BLaER1 (cell line): ENCODE measurements at regions not wholly inside any gene's neighbourhood (a gene's known extent, or its start where the extent isn't known, plus 50 kb on each side); places are given as distances from the start of the nearest gene placed in this dataset.

Source experiments
- H3K27ac ChIP-seq: shearing (Covaris generic); formaldehyde crosslinking; 2 replicates; pipeline ENCODE4 v1.8.1; 2022
- H3K27me3 ChIP-seq: shearing (Covaris generic); formaldehyde crosslinking; 2 replicates; pipeline ENCODE4 v1.8.1; 2022
- H3K36me3 ChIP-seq: shearing (Covaris generic); formaldehyde crosslinking; 2 replicates; pipeline ENCODE4 v1.8.1; 2022
- H3K4me1 ChIP-seq: shearing (Covaris generic); formaldehyde crosslinking; 2 replicates; pipeline ENCODE4 v1.8.1; 2022
- H3K4me2 ChIP-seq: shearing (Covaris generic); formaldehyde crosslinking; 2 replicates; pipeline ENCODE4 v1.8.1; 2022
- H3K4me3 ChIP-seq: shearing (Covaris generic); formaldehyde crosslinking; 2 replicates; pipeline ENCODE4 v1.8.1; 2022
- H3K9ac ChIP-seq: shearing (Covaris generic); formaldehyde crosslinking; 2 replicates; pipeline ENCODE4 v1.8.1; 2022
- H3K9me3 ChIP-seq: shearing (Covaris generic); formaldehyde crosslinking; 2 replicates; pipeline ENCODE4 v1.8.1; 2022
- H4K20me1 ChIP-seq: shearing (Covaris generic); formaldehyde crosslinking; 2 replicates; pipeline ENCODE4 v1.8.1; 2022
- Cebpa-rat ChIP-seq: shearing (Covaris generic); IDR thresholded peaks from 2 replicates; pipeline ENCODE4 v1.8.1; 2022

DNA sequence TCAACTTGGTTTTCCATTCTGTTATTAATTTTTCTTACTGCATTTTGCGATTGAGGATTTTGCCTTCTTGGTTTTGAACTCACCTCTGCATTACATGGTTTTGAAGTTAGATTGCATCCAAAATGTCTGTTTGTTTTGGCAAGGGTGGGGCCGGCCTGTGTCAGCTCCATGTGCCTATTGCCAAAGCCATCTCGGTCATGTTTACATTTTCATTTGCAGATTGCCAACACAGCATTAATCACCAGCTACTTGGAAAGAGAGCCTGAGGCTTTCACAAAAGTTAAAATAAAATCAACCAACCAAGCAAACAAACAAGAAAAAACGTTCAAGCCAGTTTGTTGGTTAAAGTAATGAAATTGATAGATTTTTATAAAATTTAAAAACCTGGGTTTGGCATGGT is 695.8 kb downstream of the TYW1 start:
- Histone ChIP-seq H3K9ac (no peak overlapping the region), H3K27ac (no peak overlapping the region), H3K4me3 (no peak overlapping the region), H3K4me1 (peaks cover 8% of the 10 kb centered on the region), H3K4me2 (no peak overlapping the region), H3K27me3 (no peaks in the 10 kb centered on the region), H3K9me3 (no peaks in the 10 kb centered on the region), H3K36me3 (no peaks in the 10 kb centered on the region), H4K20me1 (no peaks in the 10 kb centered on the region)
- no peak for TF ChIP-seq Cebpa-rat

DNA sequence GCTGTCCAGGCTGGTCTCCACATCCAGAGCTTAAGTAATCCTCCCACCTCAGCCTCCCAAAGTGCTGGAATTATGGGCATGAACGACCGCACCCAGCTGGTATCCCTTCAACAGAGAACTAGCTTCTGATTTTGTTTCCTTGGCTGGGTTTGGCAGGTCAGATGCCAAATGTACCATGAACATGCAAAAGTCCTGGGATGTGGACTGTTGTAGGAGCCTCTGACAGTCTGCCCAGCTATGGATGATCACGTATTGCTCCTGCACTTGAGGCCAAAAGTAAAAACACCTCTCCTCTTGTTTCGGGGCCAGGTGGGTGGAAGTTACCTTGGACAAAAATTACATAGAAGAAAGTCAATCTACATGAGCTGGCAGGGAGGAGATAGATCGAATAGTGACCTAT is 699.5 kb downstream of the TYW1 start:
- H3K4me1 ChIP-seq, result peaks cover 8% of the 10 kb centered on the region
- H3K27me3 ChIP-seq, result no peaks in the 10 kb centered on the region
- H3K36me3 ChIP-seq, result no peaks in the 10 kb centered on the region
- no peak overlapping the region for H3K4me3 ChIP-seq
- no peak for TF ChIP-seq Cebpa-rat
- no peak overlapping the region for H3K27ac ChIP-seq
- H3K9me3 ChIP-seq, result no peaks in the 10 kb centered on the region
- H3K4me2 ChIP-seq, result no peak overlapping the region
- no peak overlapping the region for H3K9ac ChIP-seq
- H4K20me1 ChIP-seq, result no peaks in the 10 kb centered on the region

DNA sequence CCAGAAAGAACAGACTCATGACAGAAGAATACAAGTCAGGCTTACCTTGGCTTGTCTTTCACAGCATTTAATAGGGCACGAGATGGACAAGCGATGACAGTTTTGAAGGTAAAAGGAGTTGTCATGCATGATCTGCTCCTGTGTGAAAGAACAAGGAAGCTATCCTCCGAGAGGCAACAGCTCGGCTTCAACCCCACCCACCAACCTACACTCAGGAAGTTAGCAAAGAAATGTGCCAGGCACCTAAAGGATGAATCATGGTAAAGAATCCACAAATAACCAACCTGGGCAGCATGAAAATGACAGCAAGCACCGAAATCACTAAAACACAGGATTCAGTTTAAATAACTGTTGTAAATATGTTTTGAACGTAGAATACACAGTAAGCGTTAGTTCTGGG is 700.2 kb downstream of the TYW1 start:
- no peaks in the 10 kb centered on the region for H4K20me1 ChIP-seq
- H3K9ac ChIP-seq, result no peak overlapping the region
- H3K27ac ChIP-seq, result no peak overlapping the region
- H3K4me3 ChIP-seq, result no peak overlapping the region
- no peak overlapping the region for H3K4me2 ChIP-seq
- no peak for TF ChIP-seq Cebpa-rat
- no peaks in the 10 kb centered on the region for H3K36me3 ChIP-seq
- peaks cover 8% of the 10 kb centered on the region for H3K4me1 ChIP-seq
- no peaks in the 10 kb centered on the region for H3K27me3 ChIP-seq
- no peaks in the 10 kb centered on the region for H3K9me3 ChIP-seq

DNA sequence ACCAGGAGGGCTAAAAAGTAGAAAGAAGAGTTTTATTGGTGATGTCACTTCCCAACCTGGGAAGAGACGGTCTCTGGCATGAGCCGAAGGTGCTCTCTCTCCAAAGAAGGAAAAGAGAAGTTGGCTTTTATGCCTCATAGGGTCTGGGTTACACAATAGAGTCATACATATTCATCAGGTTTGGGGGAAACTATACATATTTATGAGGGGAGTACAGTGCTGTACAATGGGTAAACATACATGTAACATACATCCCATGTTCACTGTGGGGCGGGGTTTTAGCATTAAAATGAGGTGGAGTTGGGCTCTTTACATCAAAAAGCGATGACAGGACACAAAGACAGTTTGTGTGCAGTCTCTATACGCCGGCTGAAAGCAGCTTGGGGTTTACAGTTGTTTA is 701.7 kb downstream of the TYW1 start:
- H3K27ac ChIP-seq, result no peak overlapping the region
- H3K9me3 ChIP-seq, result peaks cover 8% of the 10 kb centered on the region
- H3K27me3 ChIP-seq, result no peaks in the 10 kb centered on the region
- TF ChIP-seq Cebpa-rat, result no peak
- H3K36me3 ChIP-seq, result no peaks in the 10 kb centered on the region
- no peak overlapping the region for H3K4me3 ChIP-seq
- no peak overlapping the region for H3K4me2 ChIP-seq
- H3K9ac ChIP-seq, result no peak overlapping the region
- no peaks in the 10 kb centered on the region for H4K20me1 ChIP-seq
- peaks cover 8% of the 10 kb centered on the region for H3K4me1 ChIP-seq

DNA sequence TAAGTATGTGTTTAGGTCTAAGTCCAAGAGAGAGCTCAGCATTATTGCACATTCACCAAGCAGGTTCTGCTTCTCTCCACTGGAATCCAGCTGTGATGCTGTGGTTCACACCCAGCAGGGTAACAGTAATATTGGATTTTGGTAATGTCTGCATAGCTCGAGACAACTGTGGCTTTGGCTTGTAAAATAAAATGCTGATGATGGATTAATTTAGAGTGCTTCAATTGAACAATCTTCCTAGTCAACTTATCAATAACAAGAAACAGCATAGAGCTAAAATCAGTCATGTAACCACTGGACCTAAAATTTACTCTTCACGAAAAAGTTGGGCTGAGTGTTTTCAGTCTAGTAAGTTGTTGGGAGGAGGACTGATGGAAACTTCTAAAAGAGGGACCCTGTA is 709.2 kb downstream of the TYW1 start:
- H3K4me1 ChIP-seq, result no peaks in the 10 kb centered on the region
- no peak for TF ChIP-seq Cebpa-rat
- no peaks in the 10 kb centered on the region for H3K36me3 ChIP-seq
- H3K27me3 ChIP-seq, result no peaks in the 10 kb centered on the region
- H4K20me1 ChIP-seq, result no peaks in the 10 kb centered on the region
- H3K4me3 ChIP-seq, result no peak overlapping the region
- H3K9me3 ChIP-seq, result peaks cover 28% of the 10 kb centered on the region
- H3K4me2 ChIP-seq, result no peak overlapping the region
- no peak overlapping the region for H3K27ac ChIP-seq
- no peak overlapping the region for H3K9ac ChIP-seq

DNA sequence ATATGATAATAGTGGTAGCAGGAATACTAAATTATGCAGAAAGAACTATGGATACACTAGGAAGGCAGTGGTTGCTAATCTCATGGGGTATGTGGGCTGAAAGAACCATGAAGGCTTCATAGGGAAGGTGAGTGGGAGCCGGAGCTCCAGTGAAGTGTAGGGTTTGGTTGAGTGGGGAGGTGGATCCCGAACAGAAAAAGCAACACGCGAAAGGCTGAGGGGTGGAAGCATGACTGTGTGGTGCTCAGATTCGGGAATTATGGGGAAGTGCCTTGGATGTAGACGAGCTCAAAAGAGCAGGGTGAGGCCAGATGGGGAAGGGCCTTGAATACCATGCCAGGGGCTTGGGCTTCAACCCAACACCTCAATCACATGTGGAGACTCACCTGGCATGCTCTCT is 715.1 kb downstream of the TYW1 start:
- no peak overlapping the region for H3K9ac ChIP-seq
- H3K4me3 ChIP-seq, result no peak overlapping the region
- H3K27me3 ChIP-seq, result no peaks in the 10 kb centered on the region
- H3K9me3 ChIP-seq, result peaks cover 9% of the 10 kb centered on the region
- H3K36me3 ChIP-seq, result no peaks in the 10 kb centered on the region
- no peak overlapping the region for H3K4me2 ChIP-seq
- no peaks in the 10 kb centered on the region for H4K20me1 ChIP-seq
- H3K4me1 ChIP-seq, result no peaks in the 10 kb centered on the region
- no peak for TF ChIP-seq Cebpa-rat
- no peak overlapping the region for H3K27ac ChIP-seq

DNA sequence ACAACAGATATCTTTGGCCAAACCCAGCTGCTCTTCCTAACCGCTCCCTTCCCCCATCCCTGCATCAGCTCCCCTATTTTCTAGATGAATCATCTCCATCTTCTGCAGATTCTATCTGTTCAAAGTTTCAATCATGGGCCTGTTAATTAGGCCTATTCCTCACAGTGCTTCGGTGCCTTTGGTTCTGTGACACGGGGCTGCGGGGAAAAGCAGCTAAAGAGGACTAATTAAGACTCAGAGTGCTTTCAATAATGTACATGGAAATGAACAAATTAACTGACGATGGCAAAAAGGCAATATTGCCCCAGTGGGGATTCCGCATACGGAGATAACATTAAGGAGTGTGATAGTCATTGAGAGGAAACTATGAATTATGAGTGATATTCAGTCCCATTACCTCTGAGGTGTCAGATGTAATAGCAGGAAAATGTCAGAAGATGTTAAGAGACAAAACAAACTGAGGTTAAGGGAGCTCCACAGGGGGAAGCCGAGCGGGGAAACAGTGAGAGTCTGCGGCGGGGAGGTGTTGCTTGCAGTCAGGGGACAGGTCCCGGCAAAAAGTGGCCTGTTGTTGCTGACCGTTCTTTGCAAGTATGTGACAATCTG is 716.9 kb downstream of the TYW1 start:
- Histone ChIP-seq H3K4me2 (no peak overlapping the region), H3K9me3 (peaks cover 9% of the 10 kb centered on the region), H3K27me3 (no peaks in the 10 kb centered on the region), H3K4me1 (no peaks in the 10 kb centered on the region), H3K4me3 (no peak overlapping the region), H3K36me3 (no peaks in the 10 kb centered on the region), H3K9ac (no peak overlapping the region), H4K20me1 (no peaks in the 10 kb centered on the region), H3K27ac (no peak overlapping the region)
- TF ChIP-seq Cebpa-rat, result no peak

DNA sequence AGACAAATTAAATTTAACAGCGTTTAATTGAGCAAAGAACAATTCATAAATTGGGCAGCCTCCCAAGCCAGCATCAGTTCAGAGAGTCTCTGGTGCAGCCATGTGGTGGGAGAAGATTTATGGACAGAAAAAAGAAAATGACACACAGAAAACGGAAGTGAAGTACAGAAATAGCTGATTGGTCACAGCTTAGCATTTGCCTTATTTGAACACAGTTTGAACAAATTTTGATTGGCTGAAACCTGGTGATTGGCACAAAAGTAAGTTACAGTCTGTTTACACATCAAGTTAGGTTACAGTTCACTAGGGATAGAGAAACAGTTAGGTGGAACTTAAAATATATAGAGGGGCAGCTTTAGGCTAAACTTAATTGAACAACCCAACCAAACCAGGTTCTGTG is 720.1 kb downstream of the TYW1 start:
- TF ChIP-seq Cebpa-rat, result no peak

DNA sequence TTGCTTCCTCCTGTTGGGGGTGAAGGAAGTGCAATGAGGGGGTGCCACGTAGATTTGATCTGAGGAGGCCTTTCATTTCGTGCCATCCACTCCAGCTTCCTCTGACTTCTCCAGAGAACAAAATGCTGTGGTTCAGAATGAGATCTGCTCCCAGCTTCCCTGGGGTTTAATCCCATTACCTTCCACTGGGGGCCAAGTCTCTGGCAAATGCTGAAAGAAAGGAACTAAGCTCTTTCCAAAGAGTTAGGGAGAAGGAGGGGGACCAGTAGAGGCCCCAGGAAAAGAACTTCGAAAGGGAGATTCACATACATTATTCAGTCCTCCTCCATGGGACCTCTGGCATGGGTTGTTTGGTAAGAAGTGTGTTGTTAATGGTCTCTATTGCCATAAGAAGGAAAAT is 727.0 kb downstream of the TYW1 start:
- TF ChIP-seq Cebpa-rat, result no peak
- Histone ChIP-seq H3K4me2 (no peak overlapping the region), H3K27ac (no peak overlapping the region), H3K9ac (no peak overlapping the region), H3K4me1 (no peaks in the 10 kb centered on the region), H3K27me3 (no peaks in the 10 kb centered on the region), H3K9me3 (no peaks in the 10 kb centered on the region), H3K36me3 (no peaks in the 10 kb centered on the region), H3K4me3 (no peak overlapping the region), H4K20me1 (no peaks in the 10 kb centered on the region)

More for the DNA sequence above, 720.1 kb downstream of the TYW1 start:
- Histone ChIP-seq H3K27ac (no peak overlapping the region), H3K4me2 (no peak overlapping the region), H3K27me3 (no peaks in the 10 kb centered on the region), H3K4me1 (no peaks in the 10 kb centered on the region), H3K36me3 (no peaks in the 10 kb centered on the region), H3K9ac (no peak overlapping the region), H4K20me1 (no peaks in the 10 kb centered on the region), H3K9me3 (no peaks in the 10 kb centered on the region), H3K4me3 (no peak overlapping the region)

DNA sequence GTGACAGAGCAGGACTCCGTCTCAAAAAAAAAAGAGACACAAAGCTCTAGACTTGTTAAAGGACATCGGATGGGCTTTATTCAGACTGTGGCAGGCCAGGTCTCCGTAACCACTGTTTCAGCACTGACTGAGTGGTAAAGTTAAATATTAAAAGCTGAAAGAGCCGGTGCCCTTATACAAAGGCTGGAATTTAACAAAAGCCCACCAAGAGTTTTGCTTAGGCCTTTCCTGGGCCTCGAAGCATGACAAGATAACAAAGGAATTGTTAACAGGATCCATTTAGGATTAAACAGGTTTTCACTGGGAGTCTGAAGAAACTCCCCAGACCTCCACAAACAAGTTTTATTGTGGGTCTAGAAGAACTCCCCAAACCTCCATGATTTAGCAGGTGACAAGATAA is 727.8 kb downstream of the TYW1 start:
- TF ChIP-seq Cebpa-rat, result no peak
- no peaks in the 10 kb centered on the region for H3K27me3 ChIP-seq

DNA sequence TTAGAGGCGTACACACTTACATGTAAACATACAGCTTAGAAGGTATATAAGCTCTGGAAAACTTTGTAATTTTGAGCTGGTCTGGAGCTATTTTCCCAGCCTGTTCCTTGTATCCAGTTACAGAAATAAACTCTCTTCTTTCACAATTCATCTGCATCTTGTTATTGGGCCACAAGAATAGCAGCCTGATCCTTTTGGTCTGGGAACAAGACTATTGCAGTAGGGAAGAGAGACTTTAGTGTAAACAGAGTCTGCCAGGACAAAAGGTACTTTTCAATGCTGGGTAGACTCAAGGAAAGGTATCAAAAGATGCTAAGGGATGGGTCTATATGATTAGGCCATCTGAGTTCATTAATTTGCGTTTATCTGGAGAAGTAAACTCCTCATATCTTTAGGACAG is 728.3 kb downstream of the TYW1 start:
- no peaks in the 10 kb centered on the region for H3K4me1 ChIP-seq
- H3K36me3 ChIP-seq, result no peaks in the 10 kb centered on the region
- no peaks in the 10 kb centered on the region for H3K9me3 ChIP-seq
- H3K4me3 ChIP-seq, result no peak overlapping the region
- no peaks in the 10 kb centered on the region for H4K20me1 ChIP-seq
- no peak for TF ChIP-seq Cebpa-rat
- no peak overlapping the region for H3K27ac ChIP-seq
- H3K4me2 ChIP-seq, result no peak overlapping the region
- H3K27me3 ChIP-seq, result no peaks in the 10 kb centered on the region
- H3K9ac ChIP-seq, result no peak overlapping the region

More for the DNA sequence above, 727.8 kb downstream of the TYW1 start:
- Histone ChIP-seq H3K4me1 (no peaks in the 10 kb centered on the region), H4K20me1 (no peaks in the 10 kb centered on the region), H3K9me3 (no peaks in the 10 kb centered on the region), H3K36me3 (no peaks in the 10 kb centered on the region), H3K4me3 (no peak overlapping the region), H3K9ac (no peak overlapping the region), H3K4me2 (no peak overlapping the region), H3K27ac (no peak overlapping the region)
